HG03571 (cell line): ENCODE measurements at regions not wholly inside any gene's neighbourhood (a gene's known extent, or its start where the extent isn't known, plus 50 kb on each side); places are given as distances from the start of the nearest gene placed in this dataset.

Experiments used
- ATAC-seq: cut with Tn5 transposase; IDR thresholded peaks from one replicate; pipeline ENCODE4 v1.9.1; 2021; ENCODE audit not compliant: unreplicated experiment

DNA sequence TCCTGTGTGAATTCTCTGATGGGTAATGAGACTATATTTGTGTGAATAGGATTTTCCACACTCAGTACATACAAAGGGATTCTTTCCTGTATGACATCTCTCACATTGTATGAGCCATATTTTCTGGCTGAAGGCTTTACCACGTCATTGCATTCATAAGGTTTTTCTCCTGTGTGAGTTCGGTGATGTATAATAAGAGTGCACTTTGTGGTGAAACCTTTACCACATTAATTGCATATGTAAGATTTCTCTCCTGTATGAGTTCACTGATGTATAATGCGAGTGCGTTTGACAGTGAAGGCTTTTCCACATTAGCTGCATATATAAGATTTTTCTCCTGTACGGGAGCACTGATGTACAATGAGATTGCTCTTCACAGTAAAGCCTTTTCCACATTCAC lies 455.4 kb upstream of the CNTN5 start:
- no peak for ATAC-seq

DNA sequence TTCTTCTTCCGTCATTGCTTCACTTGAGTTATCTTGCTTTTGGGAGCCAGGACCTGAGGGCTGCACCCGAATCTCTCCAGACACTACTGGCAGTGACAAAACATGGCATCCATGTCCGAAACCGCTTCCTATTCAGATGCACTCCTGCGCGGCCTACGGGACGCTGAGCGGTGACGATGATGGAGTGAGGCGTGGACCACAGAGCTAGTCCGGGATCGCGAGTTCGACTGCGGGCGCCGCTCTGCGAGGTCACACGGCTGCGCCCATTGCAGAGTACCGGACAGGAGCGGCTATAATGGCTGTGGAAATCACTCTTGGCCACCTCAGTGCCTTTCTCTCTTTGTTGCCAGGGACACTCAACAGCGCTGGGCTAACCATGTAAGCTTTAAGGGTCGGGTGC lies 453.8 kb upstream of the CNTN5 start:
- no peak for ATAC-seq

DNA sequence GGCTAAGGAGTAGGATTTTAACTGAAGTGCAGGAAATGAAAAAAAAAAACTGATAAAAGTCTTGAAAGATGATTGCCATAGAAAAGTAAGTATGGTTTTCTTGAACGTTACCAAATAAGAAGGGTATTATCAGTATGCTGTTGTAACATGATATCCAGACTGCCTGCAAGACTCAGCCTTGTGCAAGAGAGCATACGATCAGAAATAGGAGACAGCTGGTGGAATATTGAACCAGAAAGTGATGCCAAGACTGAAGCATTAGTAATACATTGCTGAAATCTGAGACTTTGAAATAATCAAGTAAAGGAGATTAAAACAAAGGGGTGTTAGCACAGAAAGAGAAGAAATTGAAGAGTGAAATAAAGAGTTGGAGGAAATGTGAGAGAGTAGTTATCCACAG lies 452.7 kb upstream of the CNTN5 start:
- no peak for ATAC-seq

DNA sequence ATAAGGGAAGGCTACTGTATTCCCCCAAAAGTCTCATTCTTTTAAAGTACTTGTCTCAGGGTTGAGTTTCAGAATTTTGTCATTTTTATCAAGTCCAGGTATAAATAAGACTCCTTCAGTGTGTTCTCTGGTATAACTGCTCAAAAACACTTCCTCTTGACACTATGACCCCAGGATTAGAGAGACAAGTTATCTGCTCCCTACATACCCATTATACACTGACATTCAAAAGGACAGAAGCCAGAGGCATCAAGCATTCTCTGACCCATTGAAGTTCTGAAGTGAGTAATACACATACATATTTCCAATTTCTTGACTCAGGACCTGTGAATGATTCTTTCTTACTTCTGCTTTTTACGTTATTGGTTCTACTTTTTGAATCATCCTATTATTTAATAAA lies 447.8 kb upstream of the CNTN5 start:
- ATAC-seq: no peak

GRCh38 chr11:98587884-98588283 lies 432.9 kb upstream of the CNTN5 start:
- no peak for ATAC-seq

GRCh38 chr11:98589967-98590366 lies 430.8 kb upstream of the CNTN5 start:
- ATAC-seq: no peak

DNA sequence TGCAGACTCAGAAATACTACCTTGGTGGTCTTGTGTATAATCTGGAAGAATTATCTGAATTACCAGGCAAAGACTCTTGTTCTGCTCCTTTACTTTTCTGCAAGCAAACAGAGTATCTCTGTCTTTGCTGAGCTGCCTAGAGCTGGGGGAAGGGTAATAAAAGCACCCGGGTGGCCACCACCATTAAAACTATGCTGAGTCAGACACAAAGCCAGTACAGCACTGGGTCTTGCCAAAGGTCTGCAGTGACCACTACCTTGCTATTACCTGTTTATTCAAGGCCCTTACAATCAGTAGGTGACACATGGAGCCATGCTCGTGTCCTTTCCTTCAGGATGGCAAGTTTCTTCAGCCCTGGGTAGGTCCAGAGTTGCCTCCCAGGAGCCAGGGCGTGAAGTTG lies 420.6 kb upstream of the CNTN5 start:
- no peak for ATAC-seq

GRCh38 chr11:98600786-98601773 lies 419.7 kb upstream of the CNTN5 start:
- no peak for ATAC-seq

GRCh38 chr11:98616098-98616655 lies 404.6 kb upstream of the CNTN5 start:
- ATAC-seq: no peak

DNA sequence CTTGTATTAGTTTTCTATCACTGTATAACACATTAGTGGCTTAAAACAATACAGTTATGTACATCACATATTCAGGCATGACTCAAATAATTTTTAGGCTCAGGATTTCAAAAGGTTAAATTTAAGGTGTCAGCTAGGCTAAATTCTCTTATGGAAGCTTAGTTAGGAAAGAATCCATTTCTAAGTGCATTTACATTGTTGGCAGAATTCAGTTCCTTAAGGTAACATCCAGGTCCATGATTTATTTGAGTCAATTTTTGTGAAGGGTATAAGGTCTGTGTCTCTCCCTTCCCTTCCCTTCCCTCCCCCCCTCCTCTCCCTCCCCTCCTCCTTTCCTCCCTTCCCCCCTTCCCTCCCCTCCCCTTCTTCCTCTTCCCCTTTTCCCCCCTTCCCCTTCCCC lies 399.0 kb upstream of the CNTN5 start:
- ATAC-seq: no peak

DNA sequence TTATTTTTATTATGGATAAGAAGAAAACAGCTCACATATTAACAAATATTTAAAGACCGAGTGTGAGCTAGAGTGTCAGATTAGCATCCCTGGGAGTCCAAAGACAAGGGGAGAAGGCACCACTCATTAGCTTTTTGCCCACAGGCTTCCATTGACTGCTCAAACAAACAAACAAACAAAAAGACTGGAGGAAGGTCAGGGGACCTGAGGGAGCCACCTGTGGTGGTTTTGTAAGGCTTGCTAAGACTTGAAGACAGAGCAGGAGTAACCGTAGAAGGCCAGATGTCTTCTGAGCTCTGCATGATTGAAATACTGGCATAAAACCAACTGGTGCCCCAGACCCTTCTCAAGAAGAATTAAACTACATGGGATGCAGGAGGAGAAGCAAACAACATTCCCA lies 395.2 kb upstream of the CNTN5 start:
- no peak for ATAC-seq

DNA sequence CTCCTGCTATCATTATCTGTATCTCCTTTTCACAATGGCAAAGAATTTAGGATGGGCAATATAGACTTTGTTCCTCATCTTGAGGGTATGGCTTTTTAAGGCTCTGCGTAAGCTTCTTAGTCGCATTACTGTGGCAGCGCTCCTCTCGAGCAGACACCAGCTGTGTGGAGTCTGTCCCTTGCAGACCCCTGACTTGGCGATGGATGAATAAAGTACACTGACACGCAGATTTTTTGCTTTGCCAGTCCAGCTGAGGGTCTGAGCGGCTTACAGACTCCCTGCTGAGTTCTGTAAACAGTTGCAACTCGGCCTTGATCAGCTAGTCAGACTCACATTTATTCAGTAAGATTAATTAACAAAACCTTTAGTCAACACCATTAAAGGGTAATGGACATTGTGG lies 390.0 kb upstream of the CNTN5 start:
- ATAC-seq: no peak

- no peak for ATAC-seq
Measured at GRCh38 chr11:98657711-98658110, 363.0 kb upstream of the CNTN5 start.

DNA sequence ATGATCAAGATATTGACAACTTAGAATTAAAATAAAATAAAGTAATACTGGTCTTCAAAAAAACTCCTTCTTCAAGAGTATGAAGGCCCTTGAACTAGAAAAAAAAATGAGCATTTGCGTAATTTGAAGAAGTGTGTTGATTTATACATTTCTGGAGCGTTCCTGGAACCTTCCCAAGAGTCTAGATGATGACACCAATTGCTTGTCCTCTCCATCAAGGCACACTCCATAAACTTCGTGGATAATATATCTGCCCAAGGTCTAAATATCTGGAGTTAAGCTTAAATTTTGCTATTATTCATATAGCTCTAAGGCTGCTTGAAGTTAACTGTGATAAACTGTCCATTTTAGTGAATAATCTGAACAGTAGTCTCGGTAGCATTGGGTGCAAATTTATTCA lies 361.3 kb upstream of the CNTN5 start:
- ATAC-seq: no peak

- ATAC-seq: no peak
Measured at GRCh38 chr11:98674390-98674789, 346.4 kb upstream of the CNTN5 start.

DNA sequence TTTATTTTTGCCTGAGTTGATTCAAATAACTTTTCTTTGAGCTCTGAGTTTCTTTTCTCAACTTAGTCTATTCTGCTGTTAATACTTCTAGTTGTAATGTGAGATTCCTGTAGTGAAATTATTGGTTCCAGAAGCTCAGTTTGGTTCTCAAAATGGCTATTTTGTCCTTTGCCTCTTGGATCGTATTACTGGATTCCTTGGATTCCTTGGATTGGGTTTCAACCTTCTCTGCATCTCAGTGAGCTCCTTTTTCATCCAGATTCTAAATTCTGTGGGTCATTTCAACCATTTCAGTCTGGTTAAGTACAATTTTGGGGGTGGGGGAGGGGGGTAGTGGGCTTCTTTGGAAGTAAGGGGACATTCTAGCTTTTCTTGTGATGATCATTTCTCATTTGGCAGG lies 341.1 kb upstream of the CNTN5 start:
- ATAC-seq: no peak

DNA sequence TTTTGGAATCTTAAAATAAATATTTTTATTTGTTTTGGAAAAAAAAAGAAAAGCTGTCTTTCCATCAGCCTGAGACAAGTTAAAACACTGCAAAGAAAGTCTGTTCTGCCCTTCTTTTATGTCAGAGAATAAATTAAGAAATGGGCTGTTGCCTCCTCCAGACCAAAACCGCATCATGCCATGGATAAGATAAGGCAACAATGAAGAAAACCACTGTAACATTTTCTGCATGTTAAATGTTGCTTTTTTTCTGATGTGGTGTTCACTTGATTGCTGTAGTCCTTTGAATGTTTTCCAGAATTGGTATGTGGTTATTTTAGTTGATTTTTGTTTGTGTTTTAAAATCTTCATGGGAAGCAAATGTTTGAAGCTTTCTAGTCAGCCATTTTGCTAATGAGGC lies 319.2 kb upstream of the CNTN5 start:
- no peak for ATAC-seq

- ATAC-seq: no peak
Measured at GRCh38 chr11:98703779-98704556, 316.8 kb upstream of the CNTN5 start.

DNA sequence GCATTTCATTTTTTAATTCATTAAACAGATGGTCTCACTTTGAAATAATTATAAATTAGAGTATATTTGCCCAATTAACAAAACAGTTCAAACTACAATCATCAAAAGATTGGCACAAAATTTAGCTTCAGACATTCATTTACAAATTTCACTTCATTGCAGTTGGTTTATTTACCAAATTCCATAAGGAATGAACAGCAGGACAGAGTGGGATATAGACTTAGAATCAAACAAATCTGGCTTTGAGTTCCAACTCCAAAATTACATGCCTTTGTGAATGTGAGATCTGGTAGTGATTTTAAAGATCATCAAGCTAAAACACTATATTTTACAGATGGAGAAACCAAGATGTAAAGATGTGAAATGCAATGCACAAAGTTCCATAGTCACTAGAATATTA lies 310.7 kb upstream of the CNTN5 start:
- ATAC-seq: no peak

DNA sequence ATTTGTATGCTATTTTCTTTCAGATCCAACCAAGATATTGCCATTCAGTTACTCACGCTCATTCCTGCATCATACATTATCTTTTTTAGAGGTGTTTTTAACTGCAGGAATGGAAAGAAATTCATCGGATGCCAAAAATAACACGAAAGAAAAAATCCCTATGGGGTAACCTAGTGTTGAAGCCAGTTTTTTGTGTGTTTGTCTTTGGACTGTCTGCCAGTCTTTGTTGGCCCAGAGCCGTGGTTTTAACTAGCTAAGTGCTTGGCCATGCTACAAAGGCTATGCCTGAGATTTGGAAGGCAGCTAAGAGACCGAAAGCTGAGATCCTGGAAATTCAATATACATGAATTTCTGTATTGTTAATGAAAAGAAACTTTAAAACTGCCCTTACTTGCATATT lies 309.8 kb upstream of the CNTN5 start:
- ATAC-seq: no peak

DNA sequence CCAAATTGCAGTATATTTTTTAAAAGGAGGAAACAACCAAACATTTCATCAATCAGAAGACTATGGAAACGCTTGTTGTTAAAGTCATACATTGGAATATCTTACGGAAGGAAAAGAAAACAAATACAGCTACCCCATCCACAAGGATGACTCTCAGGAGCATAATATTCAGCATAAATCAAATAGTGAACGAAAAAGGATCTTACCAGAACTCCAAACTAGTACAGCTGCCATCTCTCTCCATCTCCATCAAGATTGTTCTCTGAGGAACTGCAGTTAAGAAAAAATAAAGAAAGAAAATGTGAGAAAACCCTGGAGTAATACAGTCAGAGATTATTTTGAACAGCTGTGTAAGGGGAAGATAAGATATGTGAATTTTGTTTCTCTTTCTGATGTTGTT lies 299.8 kb upstream of the CNTN5 start:
- ATAC-seq: no peak

DNA sequence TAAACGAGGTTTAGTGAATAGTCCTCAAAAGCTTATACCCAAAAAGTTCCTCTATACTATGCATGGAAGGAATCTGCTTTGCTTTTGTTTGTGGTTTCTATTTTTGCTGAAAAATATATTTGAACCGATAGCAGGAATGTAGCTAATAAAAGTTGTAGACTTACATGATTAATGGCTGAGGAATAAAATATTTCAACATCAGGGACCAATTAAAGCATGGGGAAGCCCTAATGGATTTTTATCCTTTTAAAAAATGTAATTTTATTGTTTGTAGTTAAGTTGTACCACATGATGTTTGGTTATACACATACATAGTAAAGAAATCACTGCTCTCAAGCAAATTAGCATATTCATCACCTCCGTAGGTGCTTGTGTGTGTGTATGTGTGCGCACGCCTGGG lies 295.3 kb upstream of the CNTN5 start:
- no peak for ATAC-seq
